H54 (cell line): ENCODE measurements at regions not wholly inside any gene's neighbourhood (a gene's known extent, or its start where the extent isn't known, plus 50 kb on each side); places are given as distances from the start of the nearest gene placed in this dataset.
"Not testable (repeated sequence)": the region's sequence is repeated elsewhere in the genome, so short reads cannot be mapped to it uniquely, and the experiment has no call there.

Experiments used
- DNase-seq: peaks from one replicate; pipeline ENCODE4 v3.0.0; 2011; ENCODE audit warnings: low spot score, mixed read lengths; ENCODE audit not compliant: insufficient read length
- FAIRE-seq: peaks from 3 replicates; lab custom pipeline; 2011; peaks lifted over from hg19 to GRCh38; lab: Jason Lieb, UNC
- POLR2A ChIP-seq: IDR thresholded peaks from 2 replicates; pipeline ENCODE4 v1.6.1; 2011; ENCODE audit warnings: low read depth, mild to moderate bottlenecking, low read length

DNA sequence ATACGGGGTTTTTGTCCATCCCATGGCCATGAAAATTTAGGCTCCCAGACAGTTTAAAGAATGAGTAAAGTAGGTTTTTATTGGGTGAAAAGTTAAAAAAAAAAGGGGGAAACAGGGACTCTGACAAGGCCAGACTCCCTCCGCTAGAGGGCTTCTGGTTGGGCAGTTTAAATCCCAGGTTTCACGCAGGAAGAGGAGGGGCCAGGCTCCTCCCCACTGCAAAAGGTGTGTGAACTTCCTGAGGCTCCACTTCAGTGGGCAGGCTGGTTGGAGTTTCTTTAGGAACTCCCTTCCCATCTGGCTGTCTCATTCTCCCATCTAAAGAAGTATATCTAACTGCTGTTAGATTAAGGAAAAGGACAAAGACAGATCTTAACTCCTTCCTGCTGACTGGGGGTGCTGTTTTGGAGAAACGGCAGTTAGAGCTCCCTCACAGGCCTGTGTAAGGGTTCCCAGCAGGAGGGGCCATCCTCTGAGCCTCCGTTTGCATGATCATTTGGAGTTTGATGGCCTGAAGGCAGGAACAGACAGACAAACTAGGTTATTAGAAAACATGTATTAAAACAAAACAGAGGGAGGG lies 1160.7 kb downstream of the CNTNAP5 start:
- FAIRE-seq = no peak
- no peak for DNase-seq
- no peak for TF ChIP-seq POLR2A

DNA sequence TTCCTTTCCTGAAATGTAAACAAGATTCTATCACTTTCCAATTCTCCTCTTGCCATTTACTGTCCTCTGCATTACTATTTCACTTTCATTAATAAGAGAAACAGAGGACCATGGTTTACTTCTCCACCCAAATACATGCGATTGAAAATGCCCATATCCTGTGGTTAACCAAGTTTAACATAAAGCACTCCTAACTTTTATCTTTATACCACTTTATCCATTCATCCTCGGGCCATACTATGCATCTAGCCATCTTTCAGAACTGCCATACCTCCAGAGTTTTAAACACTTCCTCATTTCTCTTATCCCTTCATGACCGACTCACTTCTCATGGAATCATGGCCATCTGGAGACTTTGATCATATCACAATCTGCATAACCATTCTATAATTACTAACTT lies 1182.3 kb downstream of the CNTNAP5 start:
- no peak for TF ChIP-seq POLR2A
- FAIRE-seq = no peak
- DNase-seq = no peak

GRCh38 chr2:125216321-125216720 lies 1191.2 kb downstream of the CNTNAP5 start:
- DNase-seq = no peak
- FAIRE-seq = no peak
- no peak for TF ChIP-seq POLR2A

DNA sequence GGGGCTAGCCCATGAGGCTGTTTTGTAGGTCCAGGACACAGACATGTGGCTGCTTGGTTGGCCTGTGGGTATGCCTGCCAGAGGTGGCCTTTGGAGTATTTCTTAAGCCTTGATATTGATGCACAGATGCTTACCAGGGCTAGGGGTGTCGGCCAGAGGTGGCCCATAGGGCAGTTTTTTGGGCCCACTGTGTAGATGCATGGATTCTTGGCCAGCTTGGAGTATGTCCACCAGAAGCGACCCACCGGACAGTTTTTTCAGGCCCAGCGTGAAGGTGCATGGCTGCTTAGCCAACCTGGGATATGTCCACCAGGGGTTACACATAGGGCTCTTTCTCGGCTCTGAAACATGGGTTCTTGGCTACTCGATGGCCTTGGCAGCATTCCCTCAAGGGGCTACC lies 1199.1 kb downstream of the CNTNAP5 start:
- TF ChIP-seq POLR2A = no peak
- FAIRE-seq (no peak), DNase-seq (no peak)

GRCh38 chr2:125224830-125225229 lies 1199.7 kb downstream of the CNTNAP5 start:
- DNase-seq (no peak), FAIRE-seq (no peak)
- no peak for TF ChIP-seq POLR2A

- no peak for TF ChIP-seq POLR2A
- no peak for FAIRE-seq
- no peak for DNase-seq
Observed at GRCh38 chr2:125227843-125228392, 1202.8 kb downstream of the CNTNAP5 start.

GRCh38 chr2:125240870-125241269 lies 1215.8 kb downstream of the CNTNAP5 start:
- FAIRE-seq (no peak), DNase-seq (no peak)
- no peak for TF ChIP-seq POLR2A

GRCh38 chr2:125243074-125243473 lies 1218.0 kb downstream of the CNTNAP5 start:
- FAIRE-seq (no peak), DNase-seq (no peak)
- TF ChIP-seq POLR2A = no peak

DNA sequence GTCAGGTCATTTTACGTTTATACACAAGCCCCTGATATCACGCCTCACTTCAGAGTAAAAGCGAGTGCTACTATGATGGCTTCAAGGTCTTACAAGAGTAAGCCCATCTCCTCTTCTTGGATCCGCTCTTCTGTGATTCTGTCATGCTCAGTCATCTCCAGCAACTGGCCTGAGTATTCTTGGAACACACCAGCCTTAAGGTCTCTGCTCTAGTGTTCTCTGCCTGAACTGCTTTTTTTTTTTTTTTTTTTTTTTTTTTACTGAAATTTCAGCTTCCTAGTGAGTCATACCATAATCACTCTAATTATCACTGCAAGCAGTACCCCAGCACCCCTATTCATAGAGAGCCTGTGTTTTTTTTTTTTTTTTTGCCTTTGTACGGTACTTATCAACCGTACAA lies 1228.9 kb downstream of the CNTNAP5 start:
- no peak for TF ChIP-seq POLR2A
- DNase-seq (no peak), FAIRE-seq (no peak)

GRCh38 chr2:125259451-125259850 lies 1234.4 kb downstream of the CNTNAP5 start:
- TF ChIP-seq POLR2A = no peak
- DNase-seq (no peak), FAIRE-seq (no peak)

DNA sequence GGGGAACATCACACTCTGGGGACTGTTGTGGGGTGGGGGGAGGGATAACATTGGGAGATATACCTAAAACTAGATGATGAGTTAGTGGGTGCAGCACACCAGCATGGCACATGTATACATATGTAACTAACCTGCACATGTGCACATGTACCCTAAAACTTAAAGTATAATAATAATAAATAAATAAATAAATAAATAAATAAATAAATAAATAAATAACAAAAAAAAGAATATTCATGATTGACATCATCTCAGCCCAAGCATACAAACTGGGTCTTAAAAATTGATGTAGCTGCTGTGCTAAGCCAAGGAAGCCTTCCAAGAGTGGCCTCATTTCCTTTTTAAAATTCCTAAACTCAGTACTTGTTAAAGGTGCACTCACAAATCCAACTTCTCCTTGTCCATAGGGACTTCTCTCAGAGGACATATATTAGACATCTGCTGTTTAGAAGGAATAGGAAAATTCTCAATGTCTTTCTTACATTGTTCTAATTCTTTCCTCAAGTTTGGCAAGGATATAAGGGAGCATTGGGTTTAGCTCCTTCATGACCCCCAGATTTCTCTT lies 1235.4 kb downstream of the CNTNAP5 start:
- DNase-seq, FAIRE-seq: not testable (repeated sequence)

- no peak for FAIRE-seq
Observed at GRCh38 chr2:125264453-125264852, 1239.4 kb downstream of the CNTNAP5 start.

GRCh38 chr2:125267683-125268082 lies 1242.6 kb downstream of the CNTNAP5 start:
- FAIRE-seq (no peak), DNase-seq (no peak)
- no peak for TF ChIP-seq POLR2A

More at GRCh38 chr2:125264453-125264852, 1239.4 kb downstream of the CNTNAP5 start:
- no peak for DNase-seq
- no peak for TF ChIP-seq POLR2A

- TF ChIP-seq POLR2A = no peak
- FAIRE-seq (no peak), DNase-seq (no peak)
Observed at GRCh38 chr2:125272651-125273050, 1247.6 kb downstream of the CNTNAP5 start.

DNA sequence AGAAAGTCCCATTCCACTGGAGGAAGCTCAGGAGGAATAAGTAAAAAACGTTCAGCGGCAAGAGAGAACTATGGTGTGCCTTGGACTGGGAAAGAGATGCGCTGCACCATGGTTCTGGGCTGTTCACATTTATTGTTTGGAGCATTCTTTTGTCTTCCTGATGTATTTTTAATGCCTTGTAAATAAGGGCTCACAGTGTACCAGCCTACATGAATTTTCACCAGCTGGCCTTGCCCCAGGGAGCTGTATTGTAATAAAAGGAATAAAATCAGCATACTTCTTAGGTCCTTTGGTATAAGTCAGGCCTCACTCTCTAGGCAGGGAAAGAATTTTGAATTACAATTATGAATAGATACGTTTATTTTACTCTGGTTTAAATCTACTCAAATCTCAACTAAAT lies 1249.6 kb downstream of the CNTNAP5 start:
- TF ChIP-seq POLR2A = no peak
- FAIRE-seq (no peak), DNase-seq (no peak)
